Peyer's patch (tissue), 4 donors: ENCODE measurements at regions not wholly inside any gene's neighbourhood (a gene's known extent, or its start where the extent isn't known, plus 50 kb on each side); places are given as distances from the start of the nearest gene placed in this dataset.

Experiments used
- DNase-seq, 3 donors: peaks; one replicate each; pipeline ENCODE4 v3.0.0-alpha.2; 2017 to 2019
- H3K27ac ChIP-seq, 4 donors: fragments of 200-600 bp; sonication (generic); one replicate each; pipeline ENCODE4 v1.5.1; 2016 to 2019
- H3K27me3 ChIP-seq, 2 donors: fragments of 200-600 bp; sonication (generic); one replicate each; pipeline ENCODE4 v1.5.1; 2019
- H3K36me3 ChIP-seq, 3 donors: fragments of 200-600 bp; sonication (generic); one replicate each; pipeline ENCODE4 v1.5.1; 2016 to 2019
- H3K4me1 ChIP-seq, 4 donors: fragments of 200-600 bp; sonication (generic); one replicate each; pipeline ENCODE4 v1.5.1; 2016 to 2019
- H3K4me3 ChIP-seq, 4 donors: fragments of 200-600 bp; sonication (generic); 1 replicate in 3 of 4; 2 replicates in 1 of 4; pipeline ENCODE4 v1.5.1; 2016 to 2019; ENCODE audit warnings: mild to moderate bottlenecking in 1 of 4
- H3K9me3 ChIP-seq, 4 donors: fragments of 200-600 bp; sonication (generic); one replicate each; pipeline ENCODE4 v1.5.1; 2016 to 2019; ENCODE audit warnings: mild to moderate bottlenecking in 1 of 4
- CTCF ChIP-seq, 6 experiments: fragments of 450-650 bp in 4 of 6; fragments of 200-600 bp in 2 of 6; sonication (generic) in 1 of 6; IDR thresholded peaks; one replicate each; pipeline ENCODE4 v1.5.1; 2017 to 2019; ENCODE audit warnings: antibody characterized with exemption in 6 of 6, mild to moderate bottlenecking in 3 of 6, moderate library complexity in 1 of 6
- POLR2A ChIP-seq, 2 donors: fragments of 450-650 bp; IDR thresholded peaks; one replicate each; pipeline ENCODE4 v1.5.1; 2017; ENCODE audit warnings: antibody characterized with exemption in 2 of 2, mild to moderate bottlenecking in 2 of 2, moderate library complexity in 2 of 2

GRCh38 chr6:15906420-15907016 is 222.4 kb upstream of the MYLIP start:
- peaks cover 0 to under 1% (median 0%) of the 10 kb centered on the region in 4 donors for H3K4me1 ChIP-seq
- H3K36me3 ChIP-seq = no peaks in the 10 kb centered on the region
- no peak for TF ChIP-seq POLR2A (IDR thresholded peaks at IDR 0.05)
- TF ChIP-seq CTCF (IDR thresholded peaks at IDR 0.05) = no peak
- no peak for DNase-seq
- H3K27ac ChIP-seq = no peak overlapping the region
- H3K27me3 ChIP-seq = no peaks in the 10 kb centered on the region
- no peaks in the 10 kb centered on the region for H3K9me3 ChIP-seq
- H3K4me3 ChIP-seq = no peak overlapping the region

GRCh38 chr6:15905488-15906419 is 223.1 kb upstream of the MYLIP start:
- Histone ChIP-seq H3K27me3 (no peaks in the 10 kb centered on the region), H3K4me1 (peaks cover 0 to 3% (median 1%) of the 10 kb centered on the region in 4 donors), H3K4me3 (no peak overlapping the region), H3K9me3 (no peaks in the 10 kb centered on the region), H3K36me3 (no peaks in the 10 kb centered on the region), H3K27ac (no peak overlapping the region)
- DNase-seq = peak in 1 of 3 donors; percentile 26
- TF ChIP-seq CTCF (IDR thresholded peaks at IDR 0.05) = no peak
- no peak for TF ChIP-seq POLR2A (IDR thresholded peaks at IDR 0.05)

GRCh38 chr6:15904651-15905376 is 224.1 kb upstream of the MYLIP start:
- Histone ChIP-seq H3K9me3 (no peaks in the 10 kb centered on the region), H3K36me3 (no peaks in the 10 kb centered on the region), H3K27ac (no peak overlapping the region), H3K4me3 (no peak overlapping the region), H3K4me1 (peaks cover 0 to 6% (median 1%) of the 10 kb centered on the region in 4 donors), H3K27me3 (no peaks in the 10 kb centered on the region)
- DNase-seq = no peak
- no peak for TF ChIP-seq CTCF (IDR thresholded peaks at IDR 0.05)
- no peak for TF ChIP-seq POLR2A (IDR thresholded peaks at IDR 0.05)

- peak in 2 of 3 donors; percentile 46 to 79 for DNase-seq
- no peak for TF ChIP-seq POLR2A (IDR thresholded peaks at IDR 0.05)
- peak in 3 of 6 experiments; percentile 28 to 52 (median 43) for TF ChIP-seq CTCF (IDR thresholded peaks at IDR 0.05)
- peak overlapping the region in 1 of 4 donors; percentile 13 for H3K4me3 ChIP-seq
- no peaks in the 10 kb centered on the region for H3K27me3 ChIP-seq
- H3K4me1 ChIP-seq = peaks cover 0 to 12% (median 4%) of the 10 kb centered on the region in 4 donors
- no peaks in the 10 kb centered on the region for H3K9me3 ChIP-seq
- H3K27ac ChIP-seq = peak overlapping the region; percentile 28 to 64 (median 44)
- no peaks in the 10 kb centered on the region for H3K36me3 ChIP-seq
Observed at GRCh38 chr6:15901141-15902115, 227.5 kb upstream of the MYLIP start.
